AG04450 (cell line): ENCODE measurements at regions not wholly inside any gene's neighbourhood (a gene's known extent, or its start where the extent isn't known, plus 50 kb on each side); places are given as distances from the start of the nearest gene placed in this dataset.

Experiments used
- CTCF ChIA-PET: fragments of 300-600, 350-600 bp; formaldehyde crosslinking; extraction: SDS; loops from one replicate; lab custom pipeline; 2022; ENCODE audit warnings: antibody characterized with exemption, inconsistent platforms; lab: Charles Lee
- POLR2A ChIA-PET: fragments of 350-600 bp; formaldehyde crosslinking; extraction: SDS; loops from one replicate; lab custom pipeline; 2021; ENCODE audit warnings: antibody characterized with exemption, inconsistent platforms; lab: Yijun Ruan, JAX
- DNase-seq: peaks from one replicate; pipeline ENCODE4 v3.0.0-alpha.2; 2011; ENCODE audit warnings: low read depth, low spot score
- H3K27ac ChIP-seq: one replicate; pipeline ENCODE4 v1.5.1; 2012; ENCODE audit warnings: low read depth, low read length, control low read depth
- H3K27me3 ChIP-seq: one replicate; pipeline ENCODE4 v1.6.0; 2012; ENCODE audit warnings: low read length; ENCODE audit not compliant: control insufficient read depth, insufficient read depth
- H3K4me3 ChIP-seq: 2 replicates; pipeline ENCODE4 v1.5.1; 2011; ENCODE audit warnings: mild to moderate bottlenecking, low read depth, low read length, control low read depth
- H3K9me3 ChIP-seq: 2 replicates; pipeline ENCODE4 v1.5.1; 2012; ENCODE audit warnings: low read length; ENCODE audit not compliant: control insufficient read depth, insufficient read depth
- CTCF ChIP-seq: IDR thresholded peaks from 2 replicates; pipeline ENCODE4 v1.5.1; 2011; ENCODE audit warnings: low read depth, low read length, control low read depth, inconsistent platforms

DNA sequence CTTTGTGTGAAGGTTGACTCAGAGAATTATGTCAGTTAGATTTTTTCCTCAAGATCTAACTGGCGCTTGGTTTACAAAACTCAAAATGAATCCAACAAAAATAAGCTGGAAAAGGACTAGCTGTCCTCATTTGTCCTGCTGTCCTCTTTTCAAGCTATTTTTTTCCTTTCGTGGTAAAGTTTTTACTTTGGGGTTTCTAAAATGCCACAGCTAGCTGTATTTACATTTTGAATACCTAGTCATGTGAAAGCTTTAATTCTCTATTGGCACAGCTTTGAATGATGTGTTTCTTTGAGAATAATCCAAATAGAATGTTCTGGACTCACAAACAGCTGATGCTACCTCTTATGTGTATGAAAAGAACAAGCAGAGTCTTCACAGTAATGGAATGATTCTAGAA is 673.6 kb upstream of the NR5A2 start:
- ChIA-PET CTCF (no interaction called here), POLR2A (no interaction called here)
- no peaks in the 10 kb centered on the region for H3K27me3 ChIP-seq
- H3K27ac ChIP-seq, result no peak overlapping the region
- H3K4me3 ChIP-seq, result no peak overlapping the region
- TF ChIP-seq CTCF, result no peak
- DNase-seq, result no peak
- H3K9me3 ChIP-seq, result no peaks in the 10 kb centered on the region

- Histone ChIP-seq H3K27ac (no peak overlapping the region), H3K4me3 (no peak overlapping the region), H3K9me3 (no peaks in the 10 kb centered on the region), H3K27me3 (no peaks in the 10 kb centered on the region)
- no peak for DNase-seq
- TF ChIP-seq CTCF, result no peak
- POLR2A ChIA-PET, result no interaction called here
- CTCF ChIA-PET, result no interaction called here
Measured at GRCh38 chr1:199356561-199356960, 670.9 kb upstream of the NR5A2 start.

- ChIA-PET CTCF (no interaction called here), POLR2A (no interaction called here)
- H3K9me3 ChIP-seq, result no peaks in the 10 kb centered on the region
- no peak for DNase-seq
- TF ChIP-seq CTCF, result no peak
- H3K4me3 ChIP-seq, result no peak overlapping the region
- no peak overlapping the region for H3K27ac ChIP-seq
- H3K27me3 ChIP-seq, result no peaks in the 10 kb centered on the region
Measured at GRCh38 chr1:199357599-199357998, 669.9 kb upstream of the NR5A2 start.

- Histone ChIP-seq H3K27ac (no peak overlapping the region), H3K27me3 (no peaks in the 10 kb centered on the region), H3K4me3 (no peak overlapping the region), H3K9me3 (no peaks in the 10 kb centered on the region)
- TF ChIP-seq CTCF, result no peak
- CTCF ChIA-PET, result no interaction called here
- no peak for DNase-seq
- POLR2A ChIA-PET, result no interaction called here
Measured at GRCh38 chr1:199362996-199363395, 664.5 kb upstream of the NR5A2 start.

DNA sequence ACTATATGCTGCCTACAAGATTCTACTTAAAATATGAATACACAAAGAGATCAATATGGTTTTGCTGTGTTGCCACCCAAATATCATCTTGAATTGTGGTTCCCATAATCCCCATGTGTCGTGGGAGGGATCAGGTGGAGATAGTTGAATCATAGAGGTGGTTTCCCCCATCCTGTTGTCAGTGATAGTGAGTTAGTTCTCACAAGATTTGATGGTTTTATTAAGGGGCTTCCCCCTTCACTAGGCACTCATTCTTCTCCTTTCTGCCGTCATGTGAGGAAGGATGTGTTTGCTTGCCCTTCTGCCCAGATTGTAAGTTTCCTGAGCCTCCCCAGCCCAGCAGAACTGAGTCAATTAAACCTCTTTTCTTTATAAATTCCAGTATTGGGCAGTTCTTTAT is 654.4 kb upstream of the NR5A2 start:
- CTCF ChIA-PET, result no interaction called here

More for the DNA sequence above, 654.4 kb upstream of the NR5A2 start:
- H3K27ac ChIP-seq, result no peak overlapping the region
- H3K4me3 ChIP-seq, result no peak overlapping the region
- POLR2A ChIA-PET, result no interaction called here
- no peak for DNase-seq
- no peaks in the 10 kb centered on the region for H3K9me3 ChIP-seq
- TF ChIP-seq CTCF, result no peak
- H3K27me3 ChIP-seq, result no peaks in the 10 kb centered on the region
